COLO829 (cell line): ENCODE measurements at regions not wholly inside any gene's neighbourhood (a gene's known extent, or its start where the extent isn't known, plus 50 kb on each side); places are given as distances from the start of the nearest gene placed in this dataset.

Source experiments
- DNase-seq: peaks from one replicate; pipeline ENCODE4 v3.0.0; 2012; ENCODE audit warnings: low spot score

- peak; percentile 8 for DNase-seq
Measured at GRCh38 chr4:167688660-167689142, 403.6 kb upstream of the ANXA10 start.

DNA sequence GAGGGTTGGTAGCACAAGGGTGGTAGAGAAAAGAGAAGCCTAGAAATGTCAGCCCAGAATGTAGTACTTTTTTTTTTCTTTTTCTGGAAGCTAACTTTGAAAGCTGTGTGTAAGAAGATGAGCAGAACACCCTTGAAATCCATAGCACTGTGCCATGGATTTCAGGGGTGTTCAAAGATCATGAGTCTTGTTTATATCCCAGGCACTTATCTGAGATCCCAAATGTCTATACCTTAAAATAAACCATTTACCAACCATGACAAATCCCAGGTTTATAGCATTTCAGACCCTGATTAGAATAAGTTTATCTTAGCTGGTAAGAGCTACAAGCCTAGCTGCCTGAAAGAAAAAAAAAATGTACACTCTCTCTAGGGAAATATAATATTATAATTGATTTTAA lies 389.9 kb upstream of the ANXA10 start:
- DNase-seq: no peak

GRCh38 chr4:167711517-167711916 lies 380.8 kb upstream of the ANXA10 start:
- DNase-seq: no peak

DNA sequence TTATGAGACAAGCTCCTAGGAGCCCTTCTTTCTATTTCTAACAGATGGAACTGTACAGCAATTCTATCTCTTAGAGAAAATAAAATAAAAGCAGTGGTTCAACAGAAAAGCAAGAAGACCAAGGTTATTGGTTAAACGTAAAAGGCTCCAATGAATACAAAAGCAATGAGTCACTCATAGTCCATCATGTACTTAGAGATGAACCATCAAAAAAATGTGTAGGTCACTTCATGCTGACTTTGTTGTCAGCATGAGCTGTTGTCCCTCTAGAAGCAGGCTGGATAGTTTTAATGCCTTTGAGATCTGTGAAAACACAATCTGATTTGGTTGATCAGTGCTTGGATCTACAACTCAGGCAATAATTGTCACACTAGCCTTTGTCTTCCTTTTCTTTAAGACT lies 378.6 kb upstream of the ANXA10 start:
- DNase-seq: no peak

- DNase-seq: no peak
Measured at GRCh38 chr4:167715176-167715575, 377.2 kb upstream of the ANXA10 start.

DNA sequence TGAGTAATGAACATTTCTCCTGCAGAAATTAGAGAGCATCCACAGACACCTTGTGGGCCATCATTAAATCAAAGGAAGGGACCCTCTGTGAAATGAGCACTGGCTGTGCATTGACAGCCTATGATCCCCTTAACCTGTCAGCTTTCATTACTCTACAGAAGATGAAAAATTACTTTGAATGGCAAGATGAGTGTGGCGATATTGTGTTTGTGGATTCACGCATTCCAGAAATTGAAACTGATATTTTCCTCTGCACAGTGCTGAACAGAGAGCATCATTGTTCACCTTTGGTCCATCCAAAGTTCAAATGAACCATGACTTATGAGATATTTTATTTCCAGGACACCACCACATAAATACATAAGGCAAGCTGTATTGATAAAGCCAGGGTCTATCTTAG lies 374.8 kb upstream of the ANXA10 start:
- peak; percentile 16 for DNase-seq

- DNase-seq: no peak
Measured at GRCh38 chr4:167721617-167722486, 370.5 kb upstream of the ANXA10 start.

DNA sequence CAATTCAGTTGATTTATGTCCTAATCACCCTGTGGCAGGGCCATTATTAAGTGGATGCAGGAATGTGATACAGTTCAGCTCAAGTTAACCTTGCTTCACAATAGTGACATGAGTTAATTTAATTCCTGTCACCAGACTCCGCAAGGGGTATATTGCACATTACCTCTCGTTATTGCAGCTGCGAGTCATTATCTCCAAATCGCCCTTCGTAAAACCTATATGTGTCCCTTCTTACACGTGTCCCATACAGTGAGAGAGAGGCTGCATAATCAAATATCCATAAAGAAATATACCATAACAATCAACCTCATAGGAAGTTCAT lies 369.9 kb upstream of the ANXA10 start:
- DNase-seq: no peak

DNA sequence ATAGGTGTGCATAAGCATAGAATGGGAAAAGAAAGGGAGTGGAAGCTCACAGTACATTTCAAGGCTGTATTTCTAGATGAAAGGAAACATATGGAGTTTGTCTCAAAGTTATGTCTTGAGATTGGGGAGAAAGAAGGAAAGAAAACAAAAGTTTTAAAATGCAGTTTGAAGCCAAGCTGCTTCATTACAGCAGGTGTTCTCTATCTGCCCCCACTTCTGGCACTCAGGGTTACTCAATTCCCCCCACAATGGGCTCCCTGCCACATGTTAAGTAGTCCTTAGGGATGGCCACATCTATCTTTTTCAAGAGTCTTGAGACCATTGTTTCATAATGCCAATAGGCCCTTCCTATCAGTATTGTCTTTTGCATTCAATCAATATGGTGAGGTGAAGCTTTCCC lies 367.4 kb upstream of the ANXA10 start:
- DNase-seq: no peak

- no peak for DNase-seq
Measured at GRCh38 chr4:167730769-167731168, 361.6 kb upstream of the ANXA10 start.

DNA sequence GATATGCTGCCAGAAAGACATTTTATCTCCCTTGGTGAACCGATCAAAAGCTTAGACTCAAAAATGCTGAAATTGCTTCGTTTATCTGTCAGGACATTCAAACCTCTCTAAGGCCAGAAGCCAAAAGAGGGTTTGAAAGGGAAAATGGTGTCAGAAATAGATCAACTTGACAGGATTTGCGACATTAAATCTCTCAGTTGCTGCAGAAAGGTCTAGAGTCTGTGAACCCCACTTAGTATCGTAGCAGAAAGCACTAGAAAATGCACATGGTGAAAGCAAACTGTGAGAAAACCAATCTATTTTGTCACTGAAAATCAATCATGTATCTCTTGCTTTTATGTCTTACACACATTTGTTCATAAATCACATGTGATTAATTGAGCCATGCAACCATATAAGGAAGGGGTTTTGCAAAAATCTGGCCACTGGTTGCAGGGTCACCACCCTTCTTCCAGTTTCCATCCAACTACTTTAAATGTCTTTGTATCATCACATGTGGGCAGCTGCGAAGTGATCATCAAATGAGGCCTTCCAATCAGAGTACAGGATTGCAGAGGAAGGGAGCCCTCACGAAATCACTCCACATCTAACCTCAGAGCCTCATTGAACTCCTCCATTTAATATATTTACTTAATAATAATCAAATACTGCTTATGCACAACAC lies 347.2 kb upstream of the ANXA10 start:
- DNase-seq: no peak

- DNase-seq: no peak
Measured at GRCh38 chr4:167767281-167767680, 325.1 kb upstream of the ANXA10 start.

DNA sequence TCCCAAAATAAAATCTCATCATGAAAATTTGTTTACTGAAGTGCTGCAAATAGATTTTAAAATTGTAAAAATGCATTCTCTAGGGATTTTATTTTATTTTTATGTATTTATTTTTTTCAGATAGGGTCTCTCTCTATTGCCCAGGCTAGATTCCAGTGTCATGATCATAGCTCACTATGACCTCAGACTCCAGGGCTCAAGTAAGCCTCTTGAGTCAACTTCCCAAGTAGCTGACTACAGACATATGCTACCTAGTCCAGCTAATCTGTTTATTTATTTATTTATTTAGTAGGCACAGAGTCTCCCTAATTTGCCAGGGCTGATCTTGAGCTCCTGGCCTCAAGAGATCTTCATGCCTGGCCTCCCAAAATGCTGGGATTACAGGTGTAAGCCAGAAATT lies 317.7 kb upstream of the ANXA10 start:
- DNase-seq: no peak

- no peak for DNase-seq
Measured at GRCh38 chr4:167775375-167775774, 317.0 kb upstream of the ANXA10 start.

DNA sequence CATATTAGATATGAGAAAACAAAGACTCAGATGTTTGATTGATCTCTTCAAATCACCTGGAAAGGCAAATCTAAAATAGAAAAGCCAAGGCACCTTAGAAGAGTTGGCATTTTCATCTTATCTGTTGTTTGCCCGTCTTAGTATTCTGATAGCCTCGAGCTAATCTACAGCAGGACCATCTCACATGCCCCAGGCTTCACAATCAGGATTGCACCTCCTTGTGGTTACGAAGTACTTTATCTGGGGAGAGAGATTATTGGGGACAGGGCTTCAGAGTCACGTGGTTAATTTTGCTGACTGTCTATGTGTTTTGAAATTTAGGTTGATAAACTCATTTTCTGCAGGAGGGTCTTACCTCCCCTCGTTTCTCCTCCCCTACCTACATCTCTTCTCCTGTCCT lies 313.1 kb upstream of the ANXA10 start:
- DNase-seq: no peak

- no peak for DNase-seq
Measured at GRCh38 chr4:167779864-167780263, 312.5 kb upstream of the ANXA10 start.

- no peak for DNase-seq
Measured at GRCh38 chr4:167784826-167785225, 307.5 kb upstream of the ANXA10 start.

DNA sequence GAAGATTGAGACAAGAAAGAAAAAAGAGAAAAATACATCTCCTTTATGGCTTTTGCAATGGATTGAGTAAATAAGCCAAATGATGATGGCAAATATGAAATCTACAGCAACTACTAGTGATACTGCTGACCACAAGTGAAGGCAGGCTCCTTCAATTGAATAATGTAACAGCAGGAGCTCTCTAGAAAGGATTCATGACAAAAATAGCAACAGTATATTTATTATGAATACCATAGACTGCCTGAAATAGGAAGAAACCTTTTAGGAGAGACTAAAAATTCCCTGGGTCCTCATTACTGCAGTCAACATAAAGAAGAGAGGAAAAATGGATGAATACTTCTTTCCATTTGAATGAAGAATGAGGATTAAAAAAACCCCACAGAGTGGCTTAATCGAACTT lies 306.8 kb upstream of the ANXA10 start:
- no peak for DNase-seq

GRCh38 chr4:167786504-167786903 lies 305.8 kb upstream of the ANXA10 start:
- no peak for DNase-seq

DNA sequence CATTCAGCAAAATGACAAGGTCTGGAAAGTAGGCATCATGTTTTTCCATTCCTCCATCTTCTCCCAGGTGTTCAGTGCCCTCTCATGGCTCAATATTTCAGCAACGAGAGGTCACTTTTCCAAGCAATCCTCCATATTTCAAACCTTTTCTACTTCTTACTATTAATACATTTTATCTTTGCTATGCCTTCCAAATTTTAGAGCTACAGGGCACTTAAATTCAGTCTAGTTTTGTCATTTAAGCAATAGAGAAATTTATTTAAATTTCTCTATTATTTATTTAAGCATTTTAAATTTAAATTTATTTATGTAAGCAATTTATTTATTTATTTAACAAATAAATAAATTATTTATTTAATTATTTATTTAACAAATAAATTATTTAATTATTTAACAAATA lies 305.1 kb upstream of the ANXA10 start:
- DNase-seq: no peak

DNA sequence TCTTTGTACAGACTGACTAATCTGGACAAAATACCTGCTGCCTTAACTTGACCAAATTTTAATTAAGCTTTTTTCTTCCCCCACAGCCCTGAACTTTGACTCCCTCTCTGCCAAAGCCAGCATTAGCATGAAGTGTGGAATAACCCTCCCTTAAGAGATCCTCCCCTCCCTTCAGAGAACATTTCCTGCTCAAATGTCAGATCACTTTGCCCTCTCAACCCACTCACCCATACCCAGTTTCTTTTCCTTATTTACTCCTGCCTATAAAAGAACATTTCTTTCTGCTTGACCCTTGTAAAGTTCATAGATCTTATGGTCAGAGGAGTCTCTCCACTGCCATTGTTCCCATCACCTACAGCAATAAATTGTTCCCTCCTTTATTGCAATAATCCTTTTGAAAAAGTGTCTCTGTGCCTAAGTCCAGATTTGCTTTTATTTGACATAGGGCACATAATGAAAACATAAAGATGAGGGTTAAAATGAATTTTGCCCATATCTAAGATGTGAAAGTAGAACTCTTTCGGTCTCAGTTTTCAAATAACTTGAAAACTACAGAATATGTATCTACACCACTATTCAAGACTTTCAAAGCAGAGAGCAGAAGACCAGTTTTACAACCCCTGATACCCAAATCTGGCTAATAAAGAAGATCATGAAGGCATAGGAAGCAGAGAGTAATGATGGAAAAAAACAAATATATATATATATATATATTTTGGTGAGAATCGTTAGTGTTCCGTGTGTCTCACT lies 289.7 kb upstream of the ANXA10 start:
- no peak for DNase-seq

DNA sequence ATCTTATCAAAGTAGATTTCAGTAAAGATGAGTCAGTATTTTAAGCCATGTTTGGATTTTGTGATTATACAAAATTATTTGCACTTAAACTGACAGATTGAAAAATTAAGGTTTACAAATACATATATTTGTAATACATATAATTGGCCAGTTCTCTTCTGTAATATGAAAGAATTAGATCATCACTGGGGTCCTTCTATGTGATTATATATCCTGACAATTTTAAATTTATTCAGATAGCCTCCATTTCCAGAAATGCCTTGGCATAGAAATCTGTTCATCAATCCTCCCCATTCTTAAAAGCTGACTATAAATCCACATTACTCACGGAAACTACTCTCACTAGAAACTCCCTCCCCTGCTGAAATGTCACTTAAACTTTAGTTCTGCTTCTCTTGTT lies 280.4 kb upstream of the ANXA10 start:
- no peak for DNase-seq

- no peak for DNase-seq
Measured at GRCh38 chr4:167826281-167826680, 266.1 kb upstream of the ANXA10 start.
